ENCODE measurements at regions not wholly inside any gene's neighbourhood (a gene's known extent, or its start where the extent isn't known, plus 50 kb on each side); places are given as distances from the start of the nearest gene placed in this dataset.

DNA sequence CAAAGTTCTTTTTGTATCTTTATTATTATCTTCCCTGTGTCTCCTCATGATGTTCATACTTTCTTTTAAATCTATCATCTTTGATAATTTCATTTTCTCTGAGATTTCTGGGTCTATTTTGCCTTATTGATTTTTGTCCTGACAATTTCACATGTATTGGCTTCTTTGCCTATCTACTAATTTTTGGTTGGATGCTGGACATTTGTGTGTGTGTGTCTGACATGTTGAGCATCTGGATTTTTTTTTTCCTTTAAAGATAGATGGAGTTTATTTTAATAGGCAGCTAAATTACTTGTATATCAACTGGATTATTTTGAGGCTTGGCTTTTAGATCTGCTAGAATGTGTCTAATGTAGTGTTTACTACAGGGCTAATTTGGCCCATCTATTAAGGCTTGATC, 178.0 kb upstream of the MOCS2 start:
- TF ChIP-seq, protein P1, sequence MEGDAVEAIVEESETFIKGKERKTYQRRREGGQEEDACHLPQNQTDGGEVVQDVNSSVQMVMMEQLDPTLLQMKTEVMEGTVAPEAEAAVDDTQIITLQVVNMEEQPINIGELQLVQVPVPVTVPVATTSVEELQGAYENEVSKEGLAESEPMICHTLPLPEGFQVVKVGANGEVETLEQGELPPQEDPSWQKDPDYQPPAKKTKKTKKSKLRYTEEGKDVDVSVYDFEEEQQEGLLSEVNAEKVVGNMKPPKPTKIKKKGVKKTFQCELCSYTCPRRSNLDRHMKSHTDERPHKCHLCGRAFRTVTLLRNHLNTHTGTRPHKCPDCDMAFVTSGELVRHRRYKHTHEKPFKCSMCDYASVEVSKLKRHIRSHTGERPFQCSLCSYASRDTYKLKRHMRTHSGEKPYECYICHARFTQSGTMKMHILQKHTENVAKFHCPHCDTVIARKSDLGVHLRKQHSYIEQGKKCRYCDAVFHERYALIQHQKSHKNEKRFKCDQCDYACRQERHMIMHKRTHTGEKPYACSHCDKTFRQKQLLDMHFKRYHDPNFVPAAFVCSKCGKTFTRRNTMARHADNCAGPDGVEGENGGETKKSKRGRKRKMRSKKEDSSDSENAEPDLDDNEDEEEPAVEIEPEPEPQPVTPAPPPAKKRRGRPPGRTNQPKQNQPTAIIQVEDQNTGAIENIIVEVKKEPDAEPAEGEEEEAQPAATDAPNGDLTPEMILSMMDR (IDR thresholded peaks at IDR 0.05; ENCODE audit: low read depth, low read length), result no peak
- TF ChIP-seq EZH2phosphoT487 (IDR thresholded peaks at IDR 0.05; ENCODE audit: low read depth), result no peak
